A673 (cell line): ENCODE measurements at regions not wholly inside any gene's neighbourhood (a gene's known extent, or its start where the extent isn't known, plus 50 kb on each side); places are given as distances from the start of the nearest gene placed in this dataset.

Source experiments
- BruUV-seq: library from RNA; stranded (reverse); fragments of 400-500 nt; replicated peaks from 2 replicates; lab custom pipeline; 2021; lab: Mats Ljungman, UMichigan
- CTCF ChIA-PET: fragments of 300-600 bp; sonication (Branson Sonifier 250); formaldehyde crosslinking; loops from one replicate; lab custom pipeline; 2022; ENCODE audit warnings: antibody characterized with exemption; lab: Charles Lee
- POLR2A ChIA-PET: fragments of 300-600 bp; sonication (Branson Sonifier 250); formaldehyde crosslinking; loops from one replicate; lab custom pipeline; 2022; ENCODE audit warnings: antibody characterized with exemption; ENCODE audit not compliant: low non-redundant PET; lab: Charles Lee
- DNase-seq: peaks from one replicate; pipeline ENCODE4 v3.0.0-alpha.2; 2015; ENCODE audit warnings: low spot score
- H3K27ac ChIP-seq: fragments of 200-600 bp; sonication (generic); 2 replicates; pipeline ENCODE4 v1.5.1; 2016; ENCODE audit warnings: mixed run types, low read depth, mild to moderate bottlenecking, mixed read lengths, antibody characterized with exemption, low read length; ENCODE audit not compliant: poor library complexity, severe bottlenecking
- H3K27me3 ChIP-seq: fragments of 200-600 bp; sonication (generic); replicated peaks from 2 replicates; pipeline ENCODE4 v1.6.1; 2017; ENCODE audit warnings: mixed run types, low read depth, mild to moderate bottlenecking, mixed read lengths, antibody characterized with exemption, low read length; ENCODE audit not compliant: insufficient read depth, poor library complexity
- H3K36me3 ChIP-seq: fragments of 200-600 bp; sonication (generic); 2 replicates; pipeline ENCODE4 v1.6.1; 2016; ENCODE audit warnings: mixed run types, mild to moderate bottlenecking, mixed read lengths, antibody characterized with exemption, low read length; ENCODE audit not compliant: insufficient read depth, poor library complexity, severe bottlenecking
- H3K4me1 ChIP-seq: fragments of 200-600 bp; sonication (generic); 2 replicates; pipeline ENCODE4 v1.6.1; 2017; ENCODE audit warnings: mixed run types, mild to moderate bottlenecking, mixed read lengths, antibody characterized with exemption, low read length; ENCODE audit not compliant: insufficient read depth, poor library complexity, severe bottlenecking
- H3K4me3 ChIP-seq: fragments of 200-600 bp; sonication (generic); 2 replicates; pipeline ENCODE4 v1.5.1; 2016; ENCODE audit warnings: low read depth, mixed run types, mild to moderate bottlenecking, mixed read lengths, low read length; ENCODE audit not compliant: poor library complexity, severe bottlenecking
- H3K9me3 ChIP-seq: fragments of 200-600 bp; sonication (generic); 2 replicates; pipeline ENCODE4 v1.6.1; 2016; ENCODE audit warnings: mixed run types, low read depth, mild to moderate bottlenecking, mixed read lengths, antibody characterized with exemption, low read length; ENCODE audit not compliant: poor library complexity, severe bottlenecking
- EZH2 ChIP-seq: fragments of 200-600 bp; sonication (generic); IDR thresholded peaks from 2 replicates; pipeline ENCODE4 v1.6.1; 2017; ENCODE audit warnings: borderline replicate concordance, low read depth, mild to moderate bottlenecking, mixed read lengths, antibody characterized with exemption, low read length; ENCODE audit not compliant: poor library complexity, severe bottlenecking
- intact Hi-C: fragments of 100-400 bp; cut with micrococcal nuclease; formaldehyde crosslinking; loops from one replicate; pipeline ENCODE4 v1.10.0; 2022; ENCODE audit not compliant: unreplicated experiment
- TF ChIP-seq, protein P1 (sequence below): fragments of 300-800, 200-600 bp; sonication (generic); conservative IDR thresholded peaks from 2 replicates; pipeline ENCODE4 v1.5.1; 2017; ENCODE audit warnings: low read depth, mild to moderate bottlenecking, antibody characterized with exemption, low read length, moderate library complexity, mixed read lengths

DNA sequence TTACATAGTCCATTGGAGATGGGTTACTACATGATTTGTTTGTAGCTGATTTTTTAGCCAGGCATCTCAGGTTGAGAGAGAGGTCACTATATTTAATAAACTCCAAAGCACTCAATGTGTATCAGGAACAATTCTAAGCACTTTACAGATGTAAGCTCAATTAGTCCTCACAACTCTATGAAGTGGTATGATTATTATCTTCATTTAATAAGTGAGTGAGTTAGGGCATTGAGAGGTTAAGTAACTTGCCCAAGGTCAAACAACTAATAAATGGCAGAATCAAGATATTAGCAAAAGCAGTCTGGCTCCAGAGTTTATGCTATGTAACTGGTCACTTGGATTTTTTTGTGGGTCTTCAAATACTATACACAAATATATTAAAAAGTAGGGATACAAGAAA lies 56.3 kb upstream of the ABI3BP start:
- ChIA-PET CTCF (no interaction called here), POLR2A (no interaction called here)
- H3K27me3 ChIP-seq, result no peaks in the 10 kb centered on the region
- no peaks in the 10 kb centered on the region for H3K36me3 ChIP-seq
- H3K4me1 ChIP-seq, result no peaks in the 10 kb centered on the region
- no peak overlapping the region for H3K4me3 ChIP-seq
- BruUV-seq, result no TSS peak
- no peak for TF ChIP-seq EZH2
- TF ChIP-seq, protein P1, sequence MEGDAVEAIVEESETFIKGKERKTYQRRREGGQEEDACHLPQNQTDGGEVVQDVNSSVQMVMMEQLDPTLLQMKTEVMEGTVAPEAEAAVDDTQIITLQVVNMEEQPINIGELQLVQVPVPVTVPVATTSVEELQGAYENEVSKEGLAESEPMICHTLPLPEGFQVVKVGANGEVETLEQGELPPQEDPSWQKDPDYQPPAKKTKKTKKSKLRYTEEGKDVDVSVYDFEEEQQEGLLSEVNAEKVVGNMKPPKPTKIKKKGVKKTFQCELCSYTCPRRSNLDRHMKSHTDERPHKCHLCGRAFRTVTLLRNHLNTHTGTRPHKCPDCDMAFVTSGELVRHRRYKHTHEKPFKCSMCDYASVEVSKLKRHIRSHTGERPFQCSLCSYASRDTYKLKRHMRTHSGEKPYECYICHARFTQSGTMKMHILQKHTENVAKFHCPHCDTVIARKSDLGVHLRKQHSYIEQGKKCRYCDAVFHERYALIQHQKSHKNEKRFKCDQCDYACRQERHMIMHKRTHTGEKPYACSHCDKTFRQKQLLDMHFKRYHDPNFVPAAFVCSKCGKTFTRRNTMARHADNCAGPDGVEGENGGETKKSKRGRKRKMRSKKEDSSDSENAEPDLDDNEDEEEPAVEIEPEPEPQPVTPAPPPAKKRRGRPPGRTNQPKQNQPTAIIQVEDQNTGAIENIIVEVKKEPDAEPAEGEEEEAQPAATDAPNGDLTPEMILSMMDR, result no peak
- intact Hi-C loops, result no loop called here
- no peaks in the 10 kb centered on the region for H3K9me3 ChIP-seq
- no peak for DNase-seq
- H3K27ac ChIP-seq, result no peak overlapping the region

DNA sequence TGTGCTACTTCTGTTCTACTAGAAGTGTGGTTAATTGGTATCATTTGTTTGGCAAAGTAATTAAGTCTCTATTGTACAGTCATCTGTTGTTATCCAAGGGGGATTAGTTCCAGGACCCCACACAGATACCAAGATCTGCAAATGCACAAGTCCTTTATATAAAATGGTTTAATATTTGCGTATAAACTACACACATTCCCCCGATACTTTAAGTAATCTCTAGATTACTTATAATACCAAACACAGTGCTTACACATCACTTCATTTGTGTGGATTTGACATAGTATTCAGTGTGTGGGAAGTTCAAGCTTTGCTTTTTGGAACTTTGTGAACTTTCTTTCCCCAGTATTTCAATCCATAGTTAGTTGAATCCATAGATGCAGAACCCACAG lies 50.5 kb upstream of the ABI3BP start:
- ChIA-PET POLR2A (no interaction called here), CTCF (no interaction called here)
- intact Hi-C loops, result no loop called here
- Histone ChIP-seq H3K9me3 (no peaks in the 10 kb centered on the region), H3K27me3 (no peaks in the 10 kb centered on the region), H3K4me1 (peaks cover 13% of the 10 kb centered on the region), H3K36me3 (no peaks in the 10 kb centered on the region), H3K4me3 (no peak overlapping the region), H3K27ac (no peak overlapping the region)
- no peak for DNase-seq
- no TSS peak for BruUV-seq
- no peak for TF ChIP-seq EZH2
- TF ChIP-seq, protein P1, result no peak

DNA sequence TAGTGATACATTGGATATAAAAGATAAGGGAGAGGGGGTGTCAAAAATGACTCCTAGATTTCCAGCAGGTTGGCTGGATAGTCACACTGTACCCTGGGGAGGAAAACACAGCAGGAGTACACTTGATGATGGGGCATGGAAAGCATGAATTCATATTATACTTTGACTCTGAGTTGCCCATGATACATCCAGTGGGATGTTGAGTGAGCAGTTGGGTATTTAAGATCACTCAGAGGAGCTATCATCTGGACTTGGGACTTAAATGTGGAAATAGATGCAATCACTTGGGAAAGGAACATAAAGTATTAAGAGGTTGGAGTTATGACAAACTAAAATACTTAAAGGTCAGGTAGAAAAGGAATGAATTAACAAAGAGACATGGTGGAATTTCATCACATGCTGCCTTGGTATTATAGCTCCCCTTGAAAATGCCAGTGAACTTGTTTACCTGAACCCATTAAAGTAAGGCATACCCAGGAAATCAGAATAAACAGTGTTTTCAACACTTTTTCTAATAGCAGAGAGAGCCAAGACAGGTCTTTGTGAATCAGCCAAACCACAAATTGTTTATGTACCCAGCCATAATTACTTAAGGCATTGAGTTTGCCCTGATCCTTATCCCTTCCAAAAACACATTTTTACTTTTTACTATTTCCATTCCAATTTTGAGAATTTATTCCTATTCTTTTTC lies 49.9 kb upstream of the ABI3BP start:
- CTCF ChIA-PET, result no interaction called here

More for the DNA sequence above, 49.9 kb upstream of the ABI3BP start:
- intact Hi-C loops, result no loop called here
- DNase-seq, result no peak
- H3K36me3 ChIP-seq, result no peaks in the 10 kb centered on the region
- no peak for TF ChIP-seq EZH2
- TF ChIP-seq, protein P1, result no peak
- POLR2A ChIA-PET, result no interaction called here
- no peaks in the 10 kb centered on the region for H3K27me3 ChIP-seq
- no peak overlapping the region for H3K4me3 ChIP-seq
- H3K9me3 ChIP-seq, result no peaks in the 10 kb centered on the region
- H3K27ac ChIP-seq, result no peak overlapping the region
- H3K4me1 ChIP-seq, result peaks cover 13% of the 10 kb centered on the region
- no TSS peak for BruUV-seq
